ENCODE measurements at regions not wholly inside any gene's neighbourhood (a gene's known extent, or its start where the extent isn't known, plus 50 kb on each side); places are given as distances from the start of the nearest gene placed in this dataset.

DNA sequence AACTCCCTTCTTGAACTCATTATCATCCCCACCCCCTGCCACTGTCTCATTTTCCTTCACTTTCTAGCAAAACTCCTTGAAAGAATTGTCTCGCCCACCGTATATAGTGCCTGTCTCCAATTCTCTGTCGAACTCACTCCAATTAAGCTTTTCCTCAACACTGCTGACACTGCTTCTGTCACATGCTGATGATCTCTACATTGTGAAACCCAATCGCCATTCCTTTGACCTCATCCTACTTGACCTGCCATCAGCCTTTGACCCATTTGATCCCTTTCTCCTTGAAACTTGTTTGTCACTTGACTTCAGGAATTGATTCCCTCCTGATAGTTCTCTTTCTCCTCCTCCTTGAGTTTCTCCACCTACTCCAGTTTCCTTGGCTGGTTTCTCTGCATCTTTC lies 54.8 kb downstream of the CCDC71L start:
- DNase-seq (ENCODE audit: low spot score): no peak

GRCh38 chr7:106604971-106605370 lies 56.0 kb downstream of the CCDC71L start:
- no peak for DNase-seq (ENCODE audit: low spot score)

DNA sequence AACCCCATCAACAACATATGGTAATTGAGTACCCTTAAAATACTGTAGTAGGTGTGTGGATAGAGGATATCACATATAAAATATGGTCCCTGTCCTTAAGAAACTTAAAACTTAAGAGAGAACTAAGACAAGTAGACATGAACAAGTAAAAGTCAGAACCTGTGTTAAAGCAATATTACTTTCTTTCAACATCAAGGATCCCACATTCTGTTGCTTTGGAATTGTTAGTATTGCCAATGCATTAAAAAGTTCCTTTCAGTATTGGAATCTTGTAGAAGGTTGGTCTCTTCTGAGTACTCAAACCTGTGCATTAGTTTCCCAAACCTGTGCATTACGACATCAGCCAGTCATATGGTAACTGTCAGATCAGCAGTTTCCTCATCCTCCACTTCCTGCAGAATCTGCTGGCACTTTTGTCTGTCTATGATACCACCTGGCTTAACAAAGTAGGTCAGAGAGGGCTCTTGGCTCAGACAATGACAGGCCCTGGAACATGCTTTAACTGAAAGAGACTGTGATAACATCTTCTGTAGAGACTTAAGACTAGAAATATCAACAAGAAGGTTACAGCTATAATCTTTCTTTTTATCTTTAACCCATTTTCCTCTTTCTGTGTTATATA lies 56.5 kb downstream of the CCDC71L start:
- DNase-seq (ENCODE audit: low spot score): no peak

DNA sequence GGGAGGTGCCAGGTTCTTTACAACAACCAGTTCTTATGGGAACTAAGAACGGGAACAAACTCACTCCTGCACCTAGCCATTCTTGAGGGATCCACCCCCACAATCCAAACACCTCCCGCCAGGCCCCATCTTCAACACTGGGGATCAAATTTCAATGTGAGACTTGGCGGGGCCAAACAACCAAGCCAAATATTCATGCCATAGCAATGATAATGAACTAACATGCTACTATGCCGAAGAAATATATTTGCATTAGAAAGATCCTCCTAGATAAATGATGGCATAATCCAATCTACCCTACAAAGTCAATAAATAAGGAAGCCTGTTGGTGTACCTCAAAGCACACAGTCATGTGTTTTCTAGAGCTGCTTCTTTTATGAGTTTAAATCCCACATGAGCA lies 57.6 kb downstream of the CCDC71L start:
- no peak for DNase-seq (ENCODE audit: low spot score)

GRCh38 chr7:106602062-106602461 lies 58.9 kb downstream of the CCDC71L start:
- DNase-seq (ENCODE audit: low spot score): no peak

DNA sequence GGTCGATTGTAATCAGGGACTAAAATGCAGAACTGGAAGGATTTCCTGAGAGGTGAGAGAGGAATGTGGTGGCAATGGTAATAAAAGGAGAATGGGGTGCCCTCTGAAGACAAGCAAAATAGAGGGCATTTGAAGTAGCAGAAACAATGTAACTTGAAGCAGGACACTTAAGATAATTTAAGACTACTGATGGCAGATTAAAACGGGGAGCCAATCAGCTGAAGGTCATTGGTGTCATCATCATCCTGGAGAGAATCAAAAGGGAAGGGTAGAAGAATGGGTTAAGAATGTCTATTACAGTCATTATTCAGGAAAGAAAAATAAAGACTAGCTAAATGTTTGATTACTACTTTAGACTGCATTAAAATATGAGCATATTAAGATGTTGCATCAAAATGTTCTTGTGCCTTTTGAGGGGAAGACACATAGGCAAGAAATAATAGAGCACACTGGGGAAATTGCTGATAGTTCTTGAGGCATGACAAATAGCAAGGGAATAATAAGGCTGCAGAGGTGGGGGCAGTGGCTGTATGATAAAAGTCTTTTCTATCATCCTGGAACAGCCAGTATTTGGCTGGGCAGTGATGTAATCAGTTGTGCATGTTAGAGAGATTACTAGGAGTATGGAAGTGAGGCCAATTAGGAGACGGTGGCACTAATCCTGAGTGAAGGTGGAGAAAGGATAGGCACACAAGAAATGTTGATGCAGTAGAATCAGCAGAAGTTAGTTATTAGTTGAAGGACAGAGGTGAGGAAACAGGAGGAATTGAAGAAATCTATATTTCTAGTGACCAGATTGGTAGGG lies 60.2 kb downstream of the CCDC71L start:
- no peak for DNase-seq (ENCODE audit: low spot score)

DNA sequence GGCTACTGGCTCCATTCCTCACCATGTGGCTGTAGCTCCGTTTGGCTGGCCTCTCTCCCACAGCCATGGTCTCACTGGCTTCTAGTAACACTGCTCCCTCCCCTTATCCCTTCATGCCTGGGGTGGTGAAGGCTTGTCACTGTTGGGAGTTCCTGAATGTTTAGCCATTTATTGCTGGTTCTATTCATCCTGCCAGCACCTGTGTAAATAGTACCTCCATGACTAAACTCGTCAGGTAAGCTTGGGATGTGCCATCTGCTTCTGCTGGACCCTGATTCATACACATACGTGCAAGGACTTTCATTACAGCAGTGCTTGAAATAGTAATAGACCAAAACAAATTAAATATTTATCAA lies 61.6 kb downstream of the CCDC71L start:
- no peak for DNase-seq (ENCODE audit: low spot score)

- DNase-seq (ENCODE audit: low spot score): peak; percentile 67
Measured at GRCh38 chr7:106598663-106599342, 62.2 kb downstream of the CCDC71L start.

GRCh38 chr7:106597751-106598546 lies 63.0 kb downstream of the CCDC71L start:
- no peak for DNase-seq (ENCODE audit: low spot score)

GRCh38 chr7:106597014-106597413 lies 63.9 kb downstream of the CCDC71L start:
- no peak for DNase-seq (ENCODE audit: low spot score)

DNA sequence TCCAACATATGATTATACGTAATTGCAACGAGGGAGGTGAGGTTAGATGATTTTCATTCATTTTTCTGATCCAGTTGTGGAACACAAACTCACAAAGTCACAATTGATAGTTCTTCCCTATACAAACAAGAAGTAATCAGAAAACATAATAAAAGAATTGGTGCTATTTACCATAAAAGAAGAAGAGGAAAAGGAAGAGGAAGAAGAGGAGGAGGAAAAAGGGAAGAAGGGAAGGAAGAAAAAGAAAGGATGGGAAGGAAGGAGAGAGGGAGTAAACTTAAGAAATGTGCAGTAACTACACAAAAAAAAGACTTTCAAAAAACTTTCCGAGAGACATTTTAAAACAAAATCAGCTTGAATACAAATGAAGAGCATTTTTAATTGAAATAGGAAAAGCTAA lies 65.0 kb downstream of the CCDC71L start:
- no peak for DNase-seq (ENCODE audit: low spot score)

DNA sequence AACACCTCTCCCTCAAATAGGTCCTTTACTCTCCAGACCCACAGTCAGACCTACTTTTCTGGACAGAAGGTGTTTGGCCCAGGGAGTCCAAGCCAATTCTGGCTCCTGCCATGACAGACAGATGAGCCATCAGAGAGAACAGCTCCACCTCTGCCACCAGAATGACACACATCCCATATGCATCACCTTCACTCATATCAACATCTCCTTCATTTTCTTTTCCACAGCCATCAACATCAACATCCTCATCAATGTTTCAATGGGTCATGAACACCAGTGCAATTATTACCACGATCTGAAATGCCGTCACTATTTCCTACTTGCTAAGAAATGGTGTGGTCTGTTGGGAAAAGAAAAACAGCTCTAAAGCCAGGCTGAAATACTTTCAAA lies 67.9 kb downstream of the CCDC71L start:
- DNase-seq (ENCODE audit: low spot score): no peak

DNA sequence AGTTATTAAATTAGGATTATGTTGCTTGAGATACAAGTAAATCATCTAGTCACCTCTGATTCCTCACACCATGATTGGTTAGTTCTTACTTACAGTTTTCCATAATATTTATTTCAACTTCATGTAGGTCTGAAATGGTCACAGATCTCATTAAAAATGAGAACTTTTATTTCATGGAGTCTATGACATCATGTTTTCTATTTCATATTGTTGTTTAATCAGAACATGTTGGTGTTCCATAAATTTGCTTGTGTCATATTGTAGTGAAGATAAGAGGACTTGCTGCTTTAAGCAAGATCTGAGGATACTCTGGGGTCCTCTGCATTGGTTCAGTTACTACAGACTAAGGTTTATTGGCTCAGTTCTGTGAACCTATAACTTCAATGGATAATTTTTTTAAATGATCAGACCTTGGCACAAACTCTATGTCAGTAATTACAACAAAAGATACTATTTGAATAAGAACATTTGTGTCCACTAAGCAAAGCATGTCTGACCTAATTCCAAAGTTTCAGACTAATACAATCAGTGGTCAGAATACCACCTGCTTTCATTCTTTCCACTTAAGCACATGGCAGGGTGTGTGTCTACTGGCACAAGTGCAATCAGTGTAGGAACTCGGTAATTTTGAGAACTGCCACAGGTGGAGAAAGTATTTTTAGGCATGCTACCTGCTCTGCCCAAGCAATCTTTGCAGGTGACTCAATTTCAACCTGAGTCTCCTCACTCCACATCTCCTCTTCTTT lies 68.5 kb downstream of the CCDC71L start:
- DNase-seq (ENCODE audit: low spot score): no peak

DNA sequence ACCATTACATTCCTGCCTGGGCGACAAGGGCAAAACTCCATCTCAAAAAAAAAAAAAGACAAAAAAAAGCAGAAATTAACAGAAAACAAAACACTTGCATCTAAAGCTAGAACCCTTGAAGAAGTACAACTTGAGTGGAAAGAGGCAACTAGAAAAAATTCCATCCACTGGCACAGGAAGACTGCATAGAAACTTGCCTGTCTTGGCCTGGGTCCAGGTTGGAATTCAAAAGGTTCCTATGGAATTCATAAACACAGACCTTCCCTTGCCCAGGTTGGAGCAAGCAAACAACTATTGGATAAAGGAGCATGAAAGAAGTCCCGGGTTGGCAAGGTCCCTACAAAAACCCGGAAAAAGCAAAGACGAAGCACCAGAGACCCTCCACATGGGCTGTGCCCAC lies 69.8 kb downstream of the CCDC71L start:
- no peak for DNase-seq (ENCODE audit: low spot score)

DNA sequence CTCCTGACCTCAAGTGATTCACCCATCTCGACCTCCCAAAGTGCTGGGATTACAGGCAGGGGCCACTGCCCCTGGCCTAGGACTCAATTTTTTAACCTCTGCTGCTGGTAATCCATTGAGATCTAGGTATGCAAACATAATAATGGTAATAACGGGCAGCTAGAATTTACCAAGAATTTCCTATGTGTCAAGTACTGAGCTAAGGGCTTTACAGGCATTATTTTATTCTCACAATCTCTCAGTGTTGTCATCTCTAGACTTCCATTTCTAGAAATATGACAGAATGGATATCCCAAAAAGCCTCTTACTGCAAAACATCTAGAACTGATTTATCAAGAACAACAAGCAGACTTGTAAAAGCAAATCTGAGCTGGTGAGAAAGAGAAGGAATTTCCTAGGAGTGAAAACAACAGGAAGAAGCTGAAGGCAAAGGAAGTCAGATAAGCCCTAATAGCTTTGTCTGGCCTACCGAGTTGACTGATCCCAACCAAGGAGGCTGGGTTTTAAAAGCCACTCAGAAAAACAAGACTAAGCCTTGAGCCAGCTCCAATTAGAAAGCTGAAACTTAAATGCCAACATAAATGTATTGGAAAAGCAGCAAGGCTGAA lies 70.6 kb downstream of the CCDC71L start:
- no peak for DNase-seq (ENCODE audit: low spot score)

GRCh38 chr7:106589198-106589879 lies 71.6 kb downstream of the CCDC71L start:
- DNase-seq (ENCODE audit: low spot score): no peak

GRCh38 chr7:106588422-106589197 lies 72.3 kb downstream of the CCDC71L start:
- DNase-seq (ENCODE audit: low spot score): no peak

DNA sequence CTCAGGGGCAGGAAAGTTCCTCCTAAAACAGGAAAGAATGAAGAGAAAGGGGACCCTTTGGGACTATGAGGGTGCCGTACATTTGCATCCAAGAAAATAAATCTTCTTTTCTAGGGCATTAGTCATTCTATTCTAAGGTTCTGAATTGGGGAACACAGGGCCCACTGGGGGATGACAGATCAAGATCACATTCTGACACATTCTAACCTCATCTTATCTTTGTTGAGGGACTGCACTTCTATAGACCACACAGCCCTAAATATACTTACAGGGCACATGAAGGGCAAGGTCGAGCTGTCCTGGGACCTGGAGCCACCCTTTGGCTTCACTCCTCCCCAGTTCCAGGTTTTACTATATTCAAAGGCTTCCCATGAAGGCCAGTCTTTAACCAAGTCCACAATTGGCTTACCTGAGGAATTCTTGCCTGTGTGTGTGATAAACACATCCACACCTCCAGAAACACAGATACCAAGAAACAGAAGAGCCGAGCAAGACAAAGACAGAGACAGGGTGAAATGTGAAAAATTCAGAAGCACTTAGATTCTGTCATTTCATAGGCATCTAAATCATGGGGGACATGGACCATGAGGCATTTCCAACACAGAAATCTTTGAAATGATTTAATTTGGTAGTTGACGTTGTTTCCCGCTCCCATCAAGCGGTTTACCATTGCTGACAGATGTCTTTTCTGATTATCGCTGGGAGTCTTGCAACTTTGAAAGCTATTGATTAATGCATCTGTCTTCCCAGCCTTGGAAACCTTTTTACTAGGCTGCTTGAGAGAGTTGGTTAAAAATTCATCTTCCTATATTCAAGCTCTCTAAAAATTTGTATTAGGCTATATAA lies 75.8 kb downstream of the CCDC71L start:
- no peak for DNase-seq (ENCODE audit: low spot score)

All from AG08395 (cell line).